ENCODE measurements at regions not wholly inside any gene's neighbourhood (a gene's known extent, or its start where the extent isn't known, plus 50 kb on each side); places are given as distances from the start of the nearest gene placed in this dataset.

DNA sequence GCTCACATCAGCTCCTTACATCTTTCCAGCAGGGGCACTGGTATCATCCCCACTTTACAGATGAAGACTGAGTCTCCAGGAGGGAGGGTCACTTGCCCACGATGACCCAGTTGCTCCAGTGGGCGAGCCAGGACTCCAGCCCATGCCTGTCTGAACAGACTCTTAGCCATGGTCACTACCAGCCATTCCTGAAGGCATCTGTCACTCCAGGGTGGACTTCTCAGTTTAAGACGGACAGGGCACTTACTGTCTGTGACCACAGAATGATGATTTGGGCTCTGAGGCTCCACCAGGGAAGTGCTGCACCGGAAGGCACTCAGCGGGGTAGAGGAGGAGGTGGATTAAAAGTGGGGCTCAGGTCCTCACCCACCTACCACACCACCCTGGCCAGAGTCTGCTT, 104.0 kb upstream of the SLC6A6 start:
- H4K20me1 ChIP-seq (replicated peaks in 1 of 2; ENCODE audit: control insufficient read depth in 1 of 2, insufficient read depth in 2 of 2, low read length in 2 of 2) = no peaks in the 10 kb centered on the region
- no peak overlapping the region for H3K56ac ChIP-seq (replicated peaks; ENCODE audit: insufficient read length, low read depth, low read length)
- H2BK120ac ChIP-seq (replicated peaks; ENCODE audit: low read depth, low read length) = no peak overlapping the region
- no peaks in the 10 kb centered on the region for H3K9me3 ChIP-seq (ENCODE audit: insufficient read depth in 2 of 2, low read depth in 1 of 2, low read length in 1 of 2)
- ChIA-PET CTCF (ENCODE audit: partially characterized antibody) (no interaction called here), POLR2A (ENCODE audit: partially characterized antibody) (no interaction called here)
- peak overlapping the region; percentile 5; the same call in 1 of the 2 replicates for H2BK12ac ChIP-seq (ENCODE audit: low read depth, low read length)
- FAIRE-seq = no peak
- no peak overlapping the region for H3K18ac ChIP-seq (ENCODE audit: extremely low read depth, low read length)
- no peak overlapping the region for H3K4ac ChIP-seq (replicated peaks; ENCODE audit: insufficient read length, low read depth, low read length)
- H3K27ac ChIP-seq (ENCODE audit: low read depth, low read length) = no peak overlapping the region
- H2BK5ac ChIP-seq (ENCODE audit: low read depth, low read length) = no peak overlapping the region
- H3K14ac ChIP-seq (ENCODE audit: insufficient read length) = no peak overlapping the region
- H3K9ac ChIP-seq (replicated peaks in 1 of 4; ENCODE audit: extremely low read depth in 1 of 4, low read depth in 3 of 4, low read length in 3 of 4) = no peak overlapping the region
- no peak overlapping the region for H4K8ac ChIP-seq (ENCODE audit: extremely low read depth, insufficient read depth, low read length)
- TF ChIP-seq FOSL1 (IDR thresholded peaks at IDR 0.05; ENCODE audit: insufficient read depth, low read depth, low read length) (no peak), KDM1A (IDR thresholded peaks at IDR 0.05; ENCODE audit: borderline replicate concordance, low read length) (0 out of 2 replicates have a peak, but pooled peaks have one; percentile 32), POLR2A (IDR thresholded peaks at IDR 0.05; ENCODE audit: control extremely low read depth in 1 of 2, low read depth in 2 of 2, low read length in 2 of 2) (no peak)
- no peak overlapping the region for H3K23ac ChIP-seq (ENCODE audit: insufficient read length)
- H4K91ac ChIP-seq (replicated peaks; ENCODE audit: insufficient read length, low read length) = no peak overlapping the region
- H2AFZ ChIP-seq (ENCODE audit: low read length) = no peak overlapping the region
- H2BK15ac ChIP-seq (ENCODE audit: low read length) = no peak overlapping the region
- WGBS, 2 experiments (ENCODE audit: extremely low coverage in 1 of 2, insufficient coverage in 1 of 2, insufficient read length in 1 of 2, insufficient replicate concordance in 2 of 2, low coverage in 1 of 2, low lambda C conversion rate in 2 of 2, missing lambda C conversion rate in 1 of 2) = 87% methylated on average over 5 of the region's 5 CpGs; no CpG with 5 or more reads in 1 of the 2 experiments
- H3K4me1 ChIP-seq (replicated peaks in 1 of 4; ENCODE audit: control insufficient read depth in 3 of 4, insufficient read depth in 4 of 4, low read length in 3 of 4) = peaks cover 0 to 4% (median 0%) of the 10 kb centered on the region in 4 experiments; a peak in 1 of 7 replicates
- no peaks in the 10 kb centered on the region for H3K79me2 ChIP-seq (ENCODE audit: control insufficient read depth in 1 of 2, insufficient read depth in 2 of 2, low read length in 2 of 2)
- H2BK20ac ChIP-seq (ENCODE audit: low read length) = peak overlapping the region; percentile 2; the same call in 1 of the 2 replicates
- no peaks in the 10 kb centered on the region for H3K36me3 ChIP-seq (ENCODE audit: control insufficient read depth in 2 of 4, insufficient read depth in 4 of 4, low read length in 3 of 4)
- H4K5ac ChIP-seq (ENCODE audit: insufficient read length, low read depth, low read length) = no peak overlapping the region
- H3K27me3 ChIP-seq (replicated peaks in 1 of 4; ENCODE audit: control insufficient read depth in 3 of 4, extremely low read depth in 1 of 4, insufficient read depth in 3 of 4, low read length in 3 of 4) = peaks cover 0 to 2% (median under 1%) of the 10 kb centered on the region in 4 experiments; a peak in 2 of 7 replicates
- peak overlapping the region in 1 of 2 experiments; percentile 16; a peak in 1 of 4 replicates for H3K4me2 ChIP-seq (ENCODE audit: insufficient read depth in 1 of 2, low read depth in 2 of 2, low read length in 2 of 2)
- no peaks in the 10 kb centered on the region for H3K79me1 ChIP-seq (ENCODE audit: low read depth, low read length)
- no peaks in the 10 kb centered on the region; the same call in 1 of the 2 replicates for H3K23me2 ChIP-seq (ENCODE audit: low read depth, low read length)
- no peak overlapping the region for H2AK5ac ChIP-seq (ENCODE audit: low read depth, low read length)
- DNase-seq (ENCODE audit: low read depth in 1 of 2, low spot score in 2 of 2) = no peak
- no peak overlapping the region for H3K4me3 ChIP-seq (ENCODE audit: extremely low read depth in 1 of 4, insufficient read depth in 2 of 4, low read depth in 3 of 4, low read length in 4 of 4)

All from H1 (cell line).